Mesendoderm (in vitro differentiated cells): ENCODE measurements at regions not wholly inside any gene's neighbourhood (a gene's known extent, or its start where the extent isn't known, plus 50 kb on each side); places are given as distances from the start of the nearest gene placed in this dataset.
A peak's percentile ranks its signal among the peaks of the same experiment; 100 is the strongest.

Experiments
- DNase-seq: peaks from one replicate; pipeline ENCODE4 v3.0.0; 2013
- H2AK5ac ChIP-seq: 2 replicates; pipeline ENCODE4 v1.6.1; 2013; ENCODE audit warnings: low read length, inconsistent platforms
- H2BK120ac ChIP-seq: 2 replicates; pipeline ENCODE4 v1.6.1; 2013; ENCODE audit warnings: low read depth, mild to moderate bottlenecking, low read length, moderate library complexity, mixed read lengths
- H2BK15ac ChIP-seq: replicated peaks from 2 replicates; pipeline ENCODE4 v1.6.1; 2013; ENCODE audit warnings: low read depth, mild to moderate bottlenecking, moderate library complexity
- H2BK5ac ChIP-seq: 2 replicates; pipeline ENCODE4 v1.6.1; 2013; ENCODE audit warnings: low read length, inconsistent platforms
- H3K18ac ChIP-seq: 2 replicates; pipeline ENCODE4 v1.6.1; 2013; ENCODE audit warnings: mild to moderate bottlenecking, low read length, mixed read lengths
- H3K23ac ChIP-seq: one replicate; pipeline ENCODE4 v1.6.1; 2013; ENCODE audit warnings: low read length
- H3K27ac ChIP-seq: 2 replicates; pipeline ENCODE4 v1.5.1; 2013; ENCODE audit warnings: low read depth, mild to moderate bottlenecking, inconsistent platforms, low read length, moderate library complexity
- H3K27me3 ChIP-seq: 2 replicates; pipeline ENCODE4 v1.6.1; 2013; ENCODE audit warnings: low read length, control low read depth, mild to moderate bottlenecking, inconsistent platforms; ENCODE audit not compliant: insufficient read depth, poor library complexity
- H3K36me3 ChIP-seq: 2 replicates; pipeline ENCODE4 v1.6.1; 2013; ENCODE audit warnings: low read length, inconsistent platforms; ENCODE audit not compliant: control insufficient read depth, insufficient read depth
- H3K4ac ChIP-seq: one replicate; pipeline ENCODE4 v1.6.1; 2013; ENCODE audit warnings: low read depth, mild to moderate bottlenecking, low read length, moderate library complexity
- H3K4me1 ChIP-seq: 2 replicates; pipeline ENCODE4 v1.6.1; 2013; ENCODE audit warnings: low read depth, low read length, inconsistent platforms; ENCODE audit not compliant: control insufficient read depth
- H3K4me2 ChIP-seq: 2 replicates; pipeline ENCODE4 v1.6.1; 2013; ENCODE audit warnings: low read length
- H3K4me3 ChIP-seq: 2 replicates; pipeline ENCODE4 v1.5.1; 2013; ENCODE audit warnings: mild to moderate bottlenecking, low read length
- H3K56ac ChIP-seq: one replicate; pipeline ENCODE4 v1.6.1; 2013; ENCODE audit warnings: low read length
- H3K79me1 ChIP-seq: 2 replicates; pipeline ENCODE4 v1.6.1; 2013; ENCODE audit warnings: low read length, inconsistent platforms
- H3K79me2 ChIP-seq: 2 replicates; pipeline ENCODE4 v1.6.1; 2013; ENCODE audit warnings: mild to moderate bottlenecking, low read length; ENCODE audit not compliant: control insufficient read depth, insufficient read depth
- H3K9ac ChIP-seq: 2 replicates; pipeline ENCODE4 v1.6.1; 2013; ENCODE audit warnings: low read length, inconsistent platforms
- H4K5ac ChIP-seq: one replicate; pipeline ENCODE4 v1.6.1; 2013; ENCODE audit warnings: low read length
- H4K8ac ChIP-seq: one replicate; pipeline ENCODE4 v1.6.1; 2013; ENCODE audit warnings: low read depth, mild to moderate bottlenecking, control low read depth, low read length, moderate library complexity
- WGBS: extraction: QIAGEN DNeasy Blood & Tissue Kit; methylation state at CpG from one replicate; pipeline ENCODE4 v1.1.7; 2013; ENCODE audit warnings: low lambda C conversion rate, missing lambda C conversion rate; ENCODE audit not compliant: insufficient coverage; ENCODE audit errors: extremely low coverage; 5-methylcytosine and 5-hydroxymethylcytosine counted together

GRCh38 chr9:31582561-31582960 lies 801.9 kb upstream of the ACO1 start:
- Histone ChIP-seq H3K4me2 (no peak overlapping the region), H3K4me1 (no peaks in the 10 kb centered on the region), H3K27ac (no peak overlapping the region), H3K4ac (no peak overlapping the region), H3K18ac (no peak overlapping the region), H3K79me2 (no peaks in the 10 kb centered on the region), H4K8ac (no peak overlapping the region), H3K56ac (no peak overlapping the region), H3K9ac (no peak overlapping the region), H3K23ac (no peak overlapping the region), H2BK15ac (no peak overlapping the region), H2BK120ac (no peak overlapping the region), H3K4me3 (no peak overlapping the region), H4K5ac (no peak overlapping the region), H3K27me3 (no peaks in the 10 kb centered on the region), H2BK5ac (no peak overlapping the region), H2AK5ac (no peak overlapping the region), H3K79me1 (no peaks in the 10 kb centered on the region), H3K36me3 (no peaks in the 10 kb centered on the region)
- DNase-seq = no peak

GRCh38 chr9:31585158-31585557 lies 799.3 kb upstream of the ACO1 start:
- H3K4ac ChIP-seq = no peak overlapping the region
- H3K27me3 ChIP-seq = no peaks in the 10 kb centered on the region
- H3K27ac ChIP-seq = no peak overlapping the region

GRCh38 chr9:31587146-31587545 lies 797.3 kb upstream of the ACO1 start:
- no peak overlapping the region for H2BK15ac ChIP-seq
- H3K79me2 ChIP-seq = no peaks in the 10 kb centered on the region
- no peak overlapping the region for H3K27ac ChIP-seq
- H3K27me3 ChIP-seq = no peaks in the 10 kb centered on the region
- H3K4me1 ChIP-seq = no peaks in the 10 kb centered on the region
- no peak overlapping the region for H3K56ac ChIP-seq
- H4K5ac ChIP-seq = no peak overlapping the region
- no peak overlapping the region for H4K8ac ChIP-seq
- no peak overlapping the region for H2BK120ac ChIP-seq
- no peak overlapping the region for H2AK5ac ChIP-seq
- no peaks in the 10 kb centered on the region for H3K79me1 ChIP-seq
- H3K9ac ChIP-seq = no peak overlapping the region
- WGBS = no CpG with 5 or more reads among the region's 3 CpGs
- H3K4ac ChIP-seq = no peak overlapping the region
- H3K4me2 ChIP-seq = no peak overlapping the region
- H3K23ac ChIP-seq = no peak overlapping the region
- H3K18ac ChIP-seq = no peak overlapping the region
- DNase-seq = peak; percentile 9
- no peak overlapping the region for H2BK5ac ChIP-seq
- no peaks in the 10 kb centered on the region for H3K36me3 ChIP-seq
- no peak overlapping the region for H3K4me3 ChIP-seq

More at GRCh38 chr9:31585158-31585557, 799.3 kb upstream of the ACO1 start:
- Histone ChIP-seq H3K79me1 (no peaks in the 10 kb centered on the region), H3K4me3 (no peak overlapping the region), H3K4me1 (no peaks in the 10 kb centered on the region), H3K23ac (no peak overlapping the region), H2BK120ac (no peak overlapping the region), H2BK15ac (no peak overlapping the region), H3K4me2 (no peak overlapping the region), H3K18ac (no peak overlapping the region), H4K8ac (no peak overlapping the region), H2BK5ac (no peak overlapping the region), H3K79me2 (no peaks in the 10 kb centered on the region), H3K9ac (no peak overlapping the region), H3K56ac (no peak overlapping the region), H4K5ac (no peak overlapping the region), H3K36me3 (no peaks in the 10 kb centered on the region), H2AK5ac (no peak overlapping the region)
- DNase-seq = no peak

- H3K18ac ChIP-seq = no peak overlapping the region
- H2BK15ac ChIP-seq = no peak overlapping the region
- H3K4me1 ChIP-seq = no peaks in the 10 kb centered on the region
- no peak overlapping the region for H2BK5ac ChIP-seq
- H3K27me3 ChIP-seq = no peaks in the 10 kb centered on the region
- no peak overlapping the region for H3K4me2 ChIP-seq
- H3K79me2 ChIP-seq = no peaks in the 10 kb centered on the region
- no peak overlapping the region for H3K9ac ChIP-seq
- whole genome bisulfite sequencing = no CpG with 5 or more reads among the region's 4 CpGs
- no peak overlapping the region for H3K27ac ChIP-seq
- H3K23ac ChIP-seq = no peak overlapping the region
- H4K5ac ChIP-seq = no peak overlapping the region
- H4K8ac ChIP-seq = no peak overlapping the region
- DNase-seq = no peak
- no peaks in the 10 kb centered on the region for H3K79me1 ChIP-seq
- H3K4me3 ChIP-seq = no peak overlapping the region
- H3K56ac ChIP-seq = no peak overlapping the region
- no peak overlapping the region for H2BK120ac ChIP-seq
- H3K36me3 ChIP-seq = no peaks in the 10 kb centered on the region
- H3K4ac ChIP-seq = no peak overlapping the region
- H2AK5ac ChIP-seq = no peak overlapping the region
Observed at GRCh38 chr9:31588006-31588405, 796.4 kb upstream of the ACO1 start.

GRCh38 chr9:31588756-31589155 lies 795.7 kb upstream of the ACO1 start:
- Histone ChIP-seq H3K79me2 (no peaks in the 10 kb centered on the region), H3K36me3 (no peaks in the 10 kb centered on the region), H3K18ac (no peak overlapping the region), H2BK120ac (no peak overlapping the region), H2BK5ac (no peak overlapping the region), H3K79me1 (no peaks in the 10 kb centered on the region), H3K56ac (no peak overlapping the region), H4K8ac (no peak overlapping the region), H3K4me1 (no peaks in the 10 kb centered on the region), H3K27ac (no peak overlapping the region), H3K4me3 (no peak overlapping the region), H3K27me3 (no peaks in the 10 kb centered on the region), H4K5ac (no peak overlapping the region), H3K23ac (no peak overlapping the region), H3K9ac (no peak overlapping the region), H2BK15ac (no peak overlapping the region), H2AK5ac (no peak overlapping the region), H3K4ac (no peak overlapping the region), H3K4me2 (no peak overlapping the region)
- DNase-seq = no peak

GRCh38 chr9:31590091-31590490 lies 794.4 kb upstream of the ACO1 start:
- no peaks in the 10 kb centered on the region for H3K79me2 ChIP-seq
- no peak overlapping the region for H4K8ac ChIP-seq
- H3K4me2 ChIP-seq = no peak overlapping the region
- H3K18ac ChIP-seq = no peak overlapping the region
- DNase-seq = no peak
- no peaks in the 10 kb centered on the region for H3K79me1 ChIP-seq
- no peak overlapping the region for H2AK5ac ChIP-seq
- H3K56ac ChIP-seq = no peak overlapping the region
- no peak overlapping the region for H2BK120ac ChIP-seq
- H3K27me3 ChIP-seq = no peaks in the 10 kb centered on the region
- H3K4me1 ChIP-seq = no peaks in the 10 kb centered on the region
- H2BK15ac ChIP-seq = no peak overlapping the region
- no peak overlapping the region for H3K4ac ChIP-seq
- no CpG with 5 or more reads among the region's 2 CpGs for WGBS
- no peak overlapping the region for H3K27ac ChIP-seq
- H4K5ac ChIP-seq = no peak overlapping the region
- H3K9ac ChIP-seq = no peak overlapping the region
- H3K36me3 ChIP-seq = no peaks in the 10 kb centered on the region
- no peak overlapping the region for H3K4me3 ChIP-seq
- H2BK5ac ChIP-seq = no peak overlapping the region
- H3K23ac ChIP-seq = no peak overlapping the region
